ENCODE measurements at regions not wholly inside any gene's neighbourhood (a gene's known extent, or its start where the extent isn't known, plus 50 kb on each side); places are given as distances from the start of the nearest gene placed in this dataset.

DNA sequence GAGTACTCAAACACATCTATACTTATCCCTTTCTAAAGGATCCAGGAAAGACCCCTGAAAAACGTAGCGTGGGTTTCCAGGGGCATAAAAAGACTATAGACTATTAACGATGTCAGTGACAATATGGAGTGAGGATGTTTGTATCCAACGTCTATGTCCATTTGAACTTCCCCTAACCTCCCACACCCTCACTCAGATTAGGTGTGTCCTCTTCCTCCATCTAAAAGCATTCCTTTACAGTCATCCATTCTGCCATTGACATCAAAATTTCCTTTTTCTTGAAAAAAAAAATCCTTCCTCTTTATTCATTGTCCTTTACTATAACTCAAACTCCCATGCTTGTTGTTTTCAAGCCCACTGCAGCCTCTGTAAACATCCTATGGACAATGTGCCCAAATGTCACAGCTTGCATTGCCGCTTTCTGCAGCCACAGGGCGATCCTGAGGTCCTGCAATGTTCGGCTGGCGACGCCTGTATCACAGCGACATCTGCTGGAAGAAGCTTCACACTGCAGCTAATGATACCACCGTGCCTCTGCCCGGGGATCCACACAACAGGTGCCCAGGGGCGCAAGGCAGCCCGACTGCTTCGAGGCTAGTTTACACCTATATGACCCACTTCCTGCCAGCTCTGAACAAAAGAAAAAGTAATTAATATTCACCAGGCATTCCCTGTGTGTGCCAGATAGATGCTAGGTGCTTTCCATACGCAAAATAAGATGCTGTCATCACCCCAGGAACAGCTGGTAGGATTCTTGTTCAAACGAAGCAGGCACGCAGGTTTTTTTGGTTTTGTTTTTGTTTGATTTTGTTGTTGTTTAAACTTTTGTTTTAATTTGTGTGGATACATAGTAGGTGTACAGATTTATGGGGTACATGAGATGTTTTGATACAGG, 267.9 kb upstream of the GHITM start:
- peak; percentile 71 for DNase-seq

DNA sequence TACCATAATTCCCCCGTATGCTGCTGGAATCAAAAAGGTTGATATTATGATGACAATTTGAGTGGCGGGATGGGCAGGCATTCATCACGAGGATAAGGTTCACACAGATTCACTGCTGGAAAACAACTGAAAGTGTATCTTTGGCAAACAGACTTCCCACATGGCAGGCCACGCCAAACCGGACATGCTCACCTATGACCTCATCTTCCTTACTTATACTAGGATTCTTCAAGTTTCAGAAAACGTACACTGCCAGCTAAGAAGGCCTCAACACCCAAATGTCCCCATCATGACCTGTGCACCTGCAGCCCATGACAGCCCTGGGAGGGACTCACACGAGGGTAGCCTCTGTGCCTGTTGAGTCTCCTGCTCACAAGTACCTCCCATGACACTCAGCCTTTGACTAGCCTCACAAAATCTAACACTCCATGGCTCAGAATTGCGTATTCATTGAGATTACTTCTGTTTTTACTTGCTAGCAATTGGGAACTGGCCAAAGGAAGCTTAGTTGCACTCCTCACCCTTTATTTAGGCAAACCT, 259.0 kb upstream of the GHITM start:
- no peak for DNase-seq

DNA sequence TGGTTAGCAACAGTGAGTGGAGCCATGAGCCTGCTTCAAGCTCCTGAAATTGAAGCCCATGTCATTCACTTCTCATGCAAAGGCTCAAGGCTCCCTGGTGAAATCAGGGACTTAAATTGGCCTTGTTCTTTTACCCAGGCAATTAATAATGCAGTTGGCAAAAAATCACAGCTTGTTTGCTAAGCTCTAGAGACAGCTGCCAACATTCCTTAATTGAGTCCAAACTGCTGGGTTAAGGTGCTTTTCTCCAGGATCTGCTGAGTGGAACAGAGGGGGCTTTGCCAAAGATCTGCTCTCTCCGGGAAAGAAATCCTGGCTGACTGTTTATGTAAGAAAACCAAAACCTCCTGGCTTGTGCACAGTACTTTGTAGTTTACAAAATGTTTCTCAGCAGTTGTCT, 257.6 kb upstream of the GHITM start:
- no peak for DNase-seq

DNA sequence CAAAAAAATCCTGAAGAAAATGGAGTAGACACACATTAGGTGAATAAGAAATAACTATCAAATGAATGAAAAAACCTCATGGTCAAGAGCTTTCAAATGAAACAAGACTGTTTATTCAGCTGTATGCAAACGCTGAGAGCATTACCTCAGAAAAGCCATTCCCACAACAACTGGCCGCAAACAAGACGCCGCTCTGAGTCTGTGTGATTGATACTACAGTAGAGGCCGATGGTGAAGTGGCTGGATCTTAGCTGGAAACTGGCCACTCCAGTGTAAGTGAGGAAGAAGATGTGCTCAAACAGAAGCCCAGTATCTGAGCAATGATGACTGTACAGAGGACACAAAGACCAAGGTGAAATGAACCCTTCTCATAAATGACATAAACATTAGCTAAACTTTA, 252.4 kb upstream of the GHITM start:
- no peak for DNase-seq

DNA sequence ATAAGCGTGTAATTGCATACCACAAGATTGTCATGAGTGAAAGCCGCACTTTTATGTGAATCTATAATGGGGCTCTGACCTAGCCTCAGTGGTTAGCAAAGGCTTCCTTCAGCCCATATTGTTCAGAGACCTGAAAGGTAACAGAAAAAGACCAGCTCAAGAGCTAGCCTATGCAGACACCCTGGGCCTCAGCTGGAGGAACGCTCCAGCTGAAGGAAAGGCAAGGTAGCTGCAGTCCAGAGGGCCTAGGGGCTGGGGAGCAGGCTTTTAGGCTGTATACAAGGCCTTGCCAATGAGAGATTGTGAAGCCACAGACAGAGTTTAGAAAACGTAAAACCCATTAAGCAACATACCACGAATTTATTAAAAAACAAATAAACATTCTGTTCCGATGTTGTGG, 246.6 kb upstream of the GHITM start:
- DNase-seq, result no peak

DNA sequence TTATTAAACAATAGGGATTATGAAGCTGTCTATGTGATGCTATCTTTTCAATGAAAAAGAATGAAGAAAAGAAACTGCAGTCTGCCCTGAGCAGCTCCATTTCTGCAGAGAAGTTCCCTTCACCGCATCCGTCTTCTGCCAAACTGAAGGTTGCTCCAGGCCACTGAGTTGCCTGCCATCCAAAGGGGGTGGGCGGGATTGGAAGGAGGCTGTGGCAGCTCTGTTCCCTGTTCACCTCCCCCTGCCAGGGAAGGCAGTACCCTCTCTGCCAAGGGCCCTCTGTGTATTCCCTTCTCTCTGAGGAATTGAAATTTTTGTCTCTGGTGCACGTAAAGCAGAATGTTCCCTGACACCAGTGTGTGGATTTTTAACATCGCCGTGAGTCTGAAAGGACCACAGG, 243.1 kb upstream of the GHITM start:
- DNase-seq, result no peak

DNA sequence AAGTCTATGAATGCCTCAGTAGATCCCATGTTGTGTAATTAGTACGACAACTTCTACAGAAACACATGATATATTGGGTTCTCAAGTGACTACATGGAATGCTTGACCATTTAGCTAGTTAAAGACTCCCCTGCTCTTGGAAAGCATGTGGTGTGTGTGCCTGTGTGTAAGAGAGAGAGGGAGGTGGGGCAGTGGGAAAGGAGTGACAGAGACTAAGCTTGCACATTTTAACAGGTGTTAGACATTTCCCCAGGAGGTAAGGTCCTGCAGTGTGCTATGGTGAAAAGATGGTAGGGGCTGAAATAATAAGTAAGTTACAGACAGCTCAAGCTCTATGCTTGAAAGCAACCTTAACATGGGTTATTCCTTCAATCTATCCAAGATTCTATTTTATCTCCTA, 241.7 kb upstream of the GHITM start:
- no peak for DNase-seq

DNA sequence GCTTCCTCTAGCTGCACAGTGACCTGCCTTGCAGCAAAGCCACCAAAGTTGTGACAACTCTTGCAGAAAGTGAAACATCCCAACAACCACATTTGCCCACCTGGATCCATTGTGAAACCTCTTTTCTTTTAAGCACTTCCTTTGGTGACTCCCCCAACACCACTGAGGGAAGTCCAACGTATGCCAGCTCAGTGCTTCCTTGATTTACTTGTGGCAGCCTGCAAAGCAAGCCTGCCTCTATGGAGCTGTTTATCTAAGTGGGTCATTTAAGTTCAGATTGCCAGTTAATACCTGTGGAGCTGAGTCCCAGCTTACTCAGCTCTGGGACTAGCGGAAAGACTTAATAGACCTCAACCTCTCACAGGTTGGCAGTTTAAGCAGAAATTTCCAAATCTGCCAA, 230.8 kb upstream of the GHITM start:
- no peak for DNase-seq

DNA sequence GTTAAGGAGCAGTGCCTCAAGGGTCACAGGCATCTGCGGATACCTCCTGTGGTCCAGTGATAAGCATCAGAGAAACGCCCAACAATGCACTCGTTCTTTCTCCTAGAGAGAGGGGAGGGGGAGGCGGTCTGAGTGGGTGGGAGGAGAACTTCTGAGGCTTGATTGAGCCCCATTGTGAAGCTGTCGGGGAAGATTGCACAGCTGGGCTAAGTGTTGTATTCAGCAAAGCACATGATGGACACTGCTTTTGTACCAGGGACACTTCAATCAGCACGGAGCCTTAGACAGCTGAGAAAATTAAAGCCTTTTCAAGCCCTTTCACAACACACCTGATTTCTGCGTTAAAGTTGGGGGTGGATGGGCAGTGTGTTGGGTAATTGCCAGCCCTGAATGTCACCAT, 230.3 kb upstream of the GHITM start:
- DNase-seq, result no peak

DNA sequence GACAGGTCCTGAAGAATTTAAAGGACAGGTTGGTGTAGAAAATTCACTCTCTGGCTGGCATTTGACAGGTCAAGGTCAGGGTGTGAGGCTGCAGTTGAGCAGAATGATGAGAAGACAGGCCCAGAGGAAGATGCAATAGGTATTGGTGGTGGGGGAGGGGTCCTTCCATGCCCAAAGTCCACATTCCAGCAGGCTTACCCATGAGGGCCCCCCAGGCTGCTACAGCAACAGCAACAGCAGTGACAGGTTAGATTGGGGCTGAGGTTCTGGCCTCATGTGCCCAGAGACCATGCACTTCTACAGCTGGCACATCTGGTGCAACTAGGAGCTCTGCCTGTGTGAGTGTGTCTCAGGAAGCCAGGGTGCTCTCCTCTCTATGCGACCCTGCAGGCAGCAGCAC, 223.5 kb upstream of the GHITM start:
- DNase-seq, result no peak

DNA sequence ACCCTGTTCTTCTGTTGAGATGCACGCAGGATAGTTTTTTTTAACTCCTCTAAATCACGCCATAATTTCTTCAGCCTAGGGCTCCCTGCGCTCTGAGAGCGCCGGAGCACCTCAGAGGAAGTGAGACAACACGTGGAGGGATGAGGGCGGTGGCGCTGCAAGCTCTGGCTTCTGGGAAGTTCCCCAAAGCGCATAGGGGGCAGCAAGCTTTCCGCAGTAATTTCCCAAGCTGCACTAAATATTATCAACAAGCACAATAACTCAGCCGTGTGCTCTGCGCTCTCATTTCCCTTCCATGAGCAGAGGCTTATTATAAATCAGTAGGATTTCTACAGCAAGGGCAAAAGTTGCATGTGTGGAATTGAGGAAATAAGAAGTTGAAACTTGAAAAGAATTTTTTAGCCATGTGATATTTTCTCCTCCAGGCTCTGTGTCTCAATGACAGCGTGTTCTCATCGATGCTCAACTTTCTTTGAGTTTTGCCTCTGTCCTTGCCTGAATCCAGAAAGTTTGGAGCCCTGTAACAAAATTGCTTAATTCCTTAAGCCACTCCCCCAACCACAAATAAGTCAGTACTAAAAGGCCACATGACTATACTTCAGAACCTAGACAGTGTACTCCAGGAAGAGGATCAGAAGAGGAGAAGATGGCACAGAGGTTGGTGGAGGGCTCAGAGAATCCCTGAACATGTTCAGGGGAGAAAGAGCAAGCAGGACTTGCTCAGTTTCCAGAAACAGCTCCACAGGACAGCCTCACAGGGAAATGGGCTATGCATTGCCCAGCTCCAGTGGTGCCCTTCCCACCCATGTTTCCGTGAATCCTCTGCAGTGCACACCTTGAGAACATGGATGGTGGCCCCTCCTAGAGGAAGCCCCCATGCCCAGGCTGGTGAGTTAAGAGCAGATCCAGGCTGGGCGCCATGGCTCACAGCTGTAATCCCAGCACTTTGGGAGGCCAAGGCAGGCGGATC, 221.5 kb upstream of the GHITM start:
- no peak for DNase-seq

DNA sequence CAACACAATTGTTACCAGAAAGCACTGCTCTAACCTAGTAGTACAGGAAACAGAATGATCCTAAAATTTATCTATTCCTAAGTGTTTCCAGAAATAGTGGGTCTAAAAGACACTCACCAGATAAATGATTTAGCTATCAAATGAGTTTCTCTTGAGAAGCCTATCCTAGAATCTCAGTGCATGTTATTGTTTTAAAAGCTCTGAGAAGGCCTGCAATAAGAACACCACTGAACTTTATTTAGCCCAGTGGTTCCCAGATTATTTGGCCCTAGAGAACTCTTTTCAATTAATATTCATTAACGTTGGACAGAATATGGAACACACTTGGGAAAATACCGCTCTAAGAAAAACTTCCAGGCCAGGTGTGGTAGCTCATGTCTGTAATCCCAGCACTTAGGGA, 220.1 kb upstream of the GHITM start:
- no peak for DNase-seq

DNA sequence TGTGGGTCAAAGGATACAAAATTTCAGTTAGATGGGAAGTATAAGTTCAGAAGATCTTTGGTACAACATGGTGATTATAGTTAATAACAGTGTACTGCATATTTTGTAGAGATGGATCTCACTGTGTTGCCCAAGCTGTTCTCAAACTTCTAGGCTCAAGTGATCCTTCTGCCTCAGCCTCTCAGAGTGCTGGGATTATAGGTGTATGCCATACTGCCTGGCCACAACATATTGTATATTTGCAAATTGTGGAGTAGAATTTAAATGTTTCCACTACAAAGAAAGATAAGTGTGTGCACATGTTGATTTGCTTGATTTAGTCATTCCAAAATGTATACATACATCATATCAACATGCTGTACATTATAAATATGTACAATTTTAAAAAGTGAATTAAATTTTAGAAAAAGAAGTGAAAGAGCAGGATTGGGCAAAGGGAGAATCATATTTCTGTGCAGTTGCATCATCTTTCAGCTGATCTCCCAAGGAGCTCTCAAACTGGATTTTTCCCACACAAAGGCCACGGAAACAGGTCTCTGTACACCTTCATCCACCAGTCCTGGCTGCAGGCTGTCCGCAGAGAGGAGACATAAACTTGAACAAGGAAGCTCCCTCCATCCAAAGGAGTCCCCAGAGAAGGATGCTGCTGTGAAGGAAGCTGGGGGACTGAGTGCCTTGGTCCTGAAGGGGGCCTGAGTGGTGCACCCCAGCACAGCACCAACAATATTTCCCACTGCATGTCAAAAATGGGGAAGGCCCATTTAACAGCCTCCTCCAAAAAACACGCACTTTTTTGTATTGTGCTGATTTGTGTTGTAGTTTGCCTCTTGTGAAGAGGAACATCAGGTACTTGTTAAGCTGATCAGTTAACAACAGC, 217.1 kb upstream of the GHITM start:
- DNase-seq, result no peak

DNA sequence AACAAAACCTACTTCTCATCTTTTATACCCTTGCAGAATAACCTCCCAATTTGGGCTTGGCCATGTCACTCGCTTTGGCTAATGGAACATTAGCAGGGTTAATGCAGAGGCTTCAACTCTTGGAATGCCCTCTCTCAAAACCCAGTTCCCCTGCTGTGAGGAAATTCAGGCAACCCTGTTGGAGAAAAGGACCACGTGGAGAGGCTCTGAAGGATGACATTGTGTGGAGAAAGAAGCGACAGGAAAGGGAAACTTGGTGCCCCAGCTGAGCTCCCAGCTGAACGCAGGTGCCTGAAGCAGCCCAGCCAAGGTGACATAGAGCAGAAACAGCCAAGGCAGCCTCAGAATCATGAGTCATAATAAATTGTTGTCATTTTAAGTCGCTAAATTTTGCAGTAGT, 214.2 kb upstream of the GHITM start:
- no peak for DNase-seq

DNA sequence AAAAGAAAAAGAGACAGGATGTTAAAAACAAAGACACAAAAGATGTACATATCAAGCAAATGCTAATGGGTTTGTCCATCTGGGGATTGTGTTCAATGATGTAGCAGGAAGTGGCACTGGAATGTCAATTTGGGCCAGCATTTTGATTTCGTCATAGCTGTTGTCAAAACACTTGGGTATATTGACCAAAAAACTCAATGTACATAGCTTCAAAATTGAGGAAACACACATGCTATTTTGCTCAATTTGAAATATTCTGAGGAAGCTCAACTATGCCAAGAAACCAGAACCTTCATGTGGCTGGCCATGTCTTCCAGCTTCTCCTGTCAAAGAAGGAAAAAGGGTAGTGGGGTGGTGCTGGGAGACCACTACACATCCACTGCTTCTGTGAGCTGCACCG, 212.7 kb upstream of the GHITM start:
- DNase-seq, result no peak

DNA sequence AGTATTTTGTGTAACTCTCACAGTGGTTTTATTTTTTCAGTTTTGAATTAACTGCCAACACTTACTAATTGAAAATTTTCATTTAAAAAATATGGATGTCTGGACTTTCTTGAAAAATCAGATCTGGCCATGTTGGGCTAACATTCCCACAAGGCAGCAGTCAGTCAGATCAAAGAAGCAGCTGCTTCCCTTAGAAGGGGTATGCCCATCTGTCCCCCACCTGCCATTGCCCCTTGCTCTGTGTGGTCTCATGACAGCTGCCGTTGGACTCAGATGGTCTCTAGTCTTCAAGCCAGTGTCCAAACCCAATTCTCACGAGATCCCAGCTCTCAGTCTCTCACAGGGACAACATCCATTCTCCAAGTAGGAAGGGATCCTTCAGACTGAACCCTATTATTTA, 212.1 kb upstream of the GHITM start:
- no peak for DNase-seq

DNA sequence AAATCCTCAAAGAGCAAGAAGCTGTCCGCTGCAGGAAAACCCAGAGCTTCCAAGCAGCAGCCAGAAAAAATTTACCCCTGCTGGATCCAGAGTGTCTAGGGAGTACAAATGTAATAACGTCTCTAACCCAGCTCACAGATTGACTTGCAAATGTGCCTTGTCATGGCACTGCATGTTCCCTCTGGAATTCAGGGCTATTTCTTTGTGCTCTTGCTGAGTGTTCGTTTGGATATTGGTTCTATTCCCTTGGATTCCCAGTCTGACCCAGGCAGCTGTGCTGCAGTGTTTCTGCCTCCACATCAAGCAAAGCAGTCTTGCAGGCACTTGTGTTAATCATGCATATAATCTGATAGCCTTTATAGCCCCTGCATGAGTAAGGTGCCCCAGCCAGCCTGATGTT, 209.9 kb upstream of the GHITM start:
- no peak for DNase-seq

DNA sequence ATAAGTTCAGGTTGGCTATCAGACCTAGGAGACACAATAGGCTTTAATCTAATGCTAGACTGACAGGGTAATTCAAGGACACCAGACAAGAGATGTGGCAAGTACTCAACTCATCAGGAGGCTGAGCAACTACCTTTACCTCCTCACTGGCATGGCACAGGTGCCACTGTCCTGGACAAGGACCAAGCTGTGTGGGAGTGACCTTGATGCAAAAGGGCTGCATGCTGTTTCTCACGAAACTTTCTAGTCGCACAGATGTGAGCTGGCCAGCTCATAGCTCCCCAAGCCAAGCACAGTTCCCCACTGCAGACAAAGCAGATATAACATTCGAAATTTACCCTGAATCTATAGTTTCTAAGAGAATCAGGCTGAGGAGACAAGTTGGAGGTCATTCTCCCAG, 207.6 kb upstream of the GHITM start:
- no peak for DNase-seq

DNA sequence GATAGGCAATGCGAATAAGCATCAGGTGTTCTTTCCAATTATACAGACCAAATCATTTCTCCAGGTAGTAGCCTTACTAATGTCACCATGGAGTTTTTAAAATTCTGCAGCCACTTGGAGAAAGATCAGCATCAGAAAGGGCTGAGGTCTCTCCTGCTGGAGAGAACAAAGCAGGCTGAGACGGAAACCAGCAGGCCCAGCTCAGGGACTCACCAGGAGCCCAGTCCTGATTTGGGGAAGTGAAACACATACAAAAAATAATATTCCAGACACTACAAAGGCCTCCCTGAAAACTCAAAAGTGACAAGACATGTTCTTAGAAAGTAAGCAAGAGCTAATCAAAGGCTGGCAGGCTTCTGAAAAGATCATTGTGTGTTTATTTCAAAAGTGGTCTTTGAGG, 207.1 kb upstream of the GHITM start:
- no peak for DNase-seq

DNA sequence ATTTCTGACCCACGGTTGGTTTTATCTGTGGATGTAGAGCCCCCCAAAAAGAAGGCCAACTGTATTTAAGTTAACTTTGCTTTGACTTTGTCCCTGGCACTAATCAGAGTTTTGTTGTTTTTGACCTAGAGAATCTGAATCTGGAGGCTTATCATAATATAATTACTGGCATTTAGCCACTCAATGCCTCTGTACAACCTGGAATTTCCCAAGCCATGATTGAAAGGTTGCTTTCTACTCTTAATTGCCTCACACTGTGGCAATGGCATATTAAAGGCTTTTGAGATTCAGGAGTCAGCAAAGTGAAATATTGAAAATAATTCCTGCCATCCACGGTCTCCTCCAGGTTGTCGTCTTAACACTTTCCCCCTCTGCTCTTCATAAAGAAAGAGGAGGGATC, 205.2 kb upstream of the GHITM start:
- DNase-seq, result no peak

DNA sequence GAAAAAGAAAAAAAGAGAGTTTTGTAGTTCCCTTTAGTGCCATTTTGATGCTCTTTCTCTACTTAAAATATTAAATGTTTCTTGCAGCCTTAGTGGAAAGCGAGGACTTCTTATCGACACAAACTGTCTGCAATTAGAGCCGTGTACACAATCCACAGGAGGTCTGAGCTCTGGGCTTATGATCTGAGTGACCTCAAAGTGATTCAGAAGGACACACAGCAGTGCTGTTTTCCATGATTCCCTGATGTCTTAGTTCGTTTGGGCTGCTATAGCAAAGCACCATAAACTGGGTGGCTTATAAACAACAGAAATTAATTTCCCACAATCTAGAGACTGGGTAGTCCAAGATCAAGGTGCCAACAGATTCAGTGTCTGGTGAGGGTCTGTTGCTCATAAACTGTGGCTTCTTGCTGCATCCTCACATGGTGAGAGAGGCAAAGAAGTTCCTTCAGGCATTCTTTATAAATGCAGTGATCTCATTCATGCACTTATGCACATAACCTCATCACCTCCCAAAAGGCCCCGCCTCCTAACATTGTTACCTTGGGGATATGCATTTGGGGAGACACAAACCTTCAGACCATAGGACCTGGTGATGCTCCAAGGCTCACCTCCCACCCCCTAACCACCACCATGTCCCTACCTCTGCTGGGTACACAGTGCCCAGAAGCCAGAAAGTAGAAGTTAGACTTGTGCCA, 204.5 kb upstream of the GHITM start:
- DNase-seq, result no peak
